Upper lobe of left lung (tissue), 6 donors: ENCODE measurements at regions not wholly inside any gene's neighbourhood (a gene's known extent, or its start where the extent isn't known, plus 50 kb on each side); places are given as distances from the start of the nearest gene placed in this dataset.

Experiments used
- ATAC-seq, 2 donors: fragments of 200-7000 bp; cut with Tn5 transposase; one replicate each; pipeline ENCODE4 v1.9.1; 2022; ENCODE audit warnings: mild to moderate bottlenecking in 2 of 2, moderate library complexity in 2 of 2; ENCODE audit not compliant: low FRiP score in 2 of 2
- DNase-seq, 2 donors: peaks; one replicate each; pipeline ENCODE4 v3.0.0-alpha.2; 2019 to 2020
- H3K27ac ChIP-seq, 4 donors: fragments of 200-600 bp; sonication (generic); one replicate each; pipeline ENCODE4 v1.5.1; 2016 to 2019
- H3K27me3 ChIP-seq, 4 donors: fragments of 200-600 bp; sonication (generic); one replicate each; pipeline ENCODE4 v1.5.1; 2017 to 2019
- H3K36me3 ChIP-seq, 4 donors: fragments of 200-600 bp; sonication (generic); one replicate each; pipeline ENCODE4 v1.5.1; 2016 to 2019
- H3K4me1 ChIP-seq, 4 donors: fragments of 200-600 bp; sonication (generic); one replicate each; pipeline ENCODE4 v1.5.1; 2018 to 2019
- H3K4me3 ChIP-seq, 4 donors: fragments of 200-600 bp; sonication (generic); one replicate each; pipeline ENCODE4 v1.5.1; 2017 to 2019; ENCODE audit warnings: mild to moderate bottlenecking in 2 of 4, moderate library complexity in 1 of 4
- H3K9me3 ChIP-seq, 4 donors: fragments of 200-600 bp; sonication (generic); one replicate each; pipeline ENCODE4 v1.5.1; 2018 to 2019
- EP300 ChIP-seq, 4 donors: sonication (generic); formaldehyde crosslinking; IDR thresholded peaks; one replicate each; pipeline ENCODE4 v1.5.1; 2017; ENCODE audit warnings: antibody characterized with exemption in 4 of 4, control low read depth in 2 of 4
- POLR2A ChIP-seq, 4 donors: fragments of 450-650 bp; IDR thresholded peaks; one replicate each; pipeline ENCODE4 v1.5.1; 2016 to 2017; ENCODE audit warnings: antibody characterized with exemption in 4 of 4, mild to moderate bottlenecking in 2 of 4
- POLR2AphosphoS5 ChIP-seq, 2 donors: sonication (generic); formaldehyde crosslinking; IDR thresholded peaks; one replicate each; pipeline ENCODE4 v1.5.1; 2017; ENCODE audit warnings: antibody characterized with exemption in 2 of 2
- WGBS, 2 donors: methylation state at CpG; one replicate each; pipeline ENCODE4 v1.1.5; 2017 to 2018; 5-methylcytosine and 5-hydroxymethylcytosine counted together
- TF ChIP-seq, protein P1 (sequence below), 6 experiments: fragments of 450-650 bp in 4 of 6; fragments of 200-600 bp in 2 of 6; sonication (generic) in 2 of 6; IDR thresholded peaks; one replicate each; pipeline ENCODE4 v1.5.1; 2016 to 2019; ENCODE audit warnings: antibody characterized with exemption in 6 of 6
- donor health status: DM: no; HTN: no; CAD: no; lungs with moderate emphysema.
- donor health status: DM: no; HTN: yes; CAD: no; lungs with severe emphysema.

DNA sequence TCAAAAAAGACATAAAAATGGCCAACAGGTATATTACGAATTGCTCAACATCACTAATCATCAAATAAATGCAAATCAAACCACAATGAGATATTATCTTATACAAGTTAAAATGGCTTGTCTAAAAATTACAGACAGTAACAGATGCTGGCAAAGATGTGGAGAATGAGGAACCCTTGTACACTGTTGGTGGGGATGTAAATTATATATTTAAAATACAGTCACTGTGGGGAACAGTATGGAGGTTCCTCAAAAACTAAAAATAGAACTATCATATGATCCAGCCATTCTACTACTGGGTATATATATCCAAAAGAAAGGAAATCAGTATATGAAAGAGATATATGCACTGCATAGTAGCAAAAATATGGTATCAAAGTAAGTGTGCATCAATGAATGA lies 1037.2 kb upstream of the B3GALT2 start:
- WGBS, 2 donors: 79 to 82% methylated on average over 1 of the region's 1 CpG
- Histone ChIP-seq H3K36me3 (no peaks in the 10 kb centered on the region), H3K27me3 (no peaks in the 10 kb centered on the region), H3K4me3 (no peak overlapping the region), H3K9me3 (no peaks in the 10 kb centered on the region), H3K4me1 (no peaks in the 10 kb centered on the region), H3K27ac (no peak overlapping the region)
- ATAC-seq: no peak
- DNase-seq: no peak
- TF ChIP-seq POLR2AphosphoS5 (IDR thresholded peaks at IDR 0.05): no peak
- no peak for TF ChIP-seq POLR2A (IDR thresholded peaks at IDR 0.05)
- TF ChIP-seq, protein P1, sequence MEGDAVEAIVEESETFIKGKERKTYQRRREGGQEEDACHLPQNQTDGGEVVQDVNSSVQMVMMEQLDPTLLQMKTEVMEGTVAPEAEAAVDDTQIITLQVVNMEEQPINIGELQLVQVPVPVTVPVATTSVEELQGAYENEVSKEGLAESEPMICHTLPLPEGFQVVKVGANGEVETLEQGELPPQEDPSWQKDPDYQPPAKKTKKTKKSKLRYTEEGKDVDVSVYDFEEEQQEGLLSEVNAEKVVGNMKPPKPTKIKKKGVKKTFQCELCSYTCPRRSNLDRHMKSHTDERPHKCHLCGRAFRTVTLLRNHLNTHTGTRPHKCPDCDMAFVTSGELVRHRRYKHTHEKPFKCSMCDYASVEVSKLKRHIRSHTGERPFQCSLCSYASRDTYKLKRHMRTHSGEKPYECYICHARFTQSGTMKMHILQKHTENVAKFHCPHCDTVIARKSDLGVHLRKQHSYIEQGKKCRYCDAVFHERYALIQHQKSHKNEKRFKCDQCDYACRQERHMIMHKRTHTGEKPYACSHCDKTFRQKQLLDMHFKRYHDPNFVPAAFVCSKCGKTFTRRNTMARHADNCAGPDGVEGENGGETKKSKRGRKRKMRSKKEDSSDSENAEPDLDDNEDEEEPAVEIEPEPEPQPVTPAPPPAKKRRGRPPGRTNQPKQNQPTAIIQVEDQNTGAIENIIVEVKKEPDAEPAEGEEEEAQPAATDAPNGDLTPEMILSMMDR (IDR thresholded peaks at IDR 0.05): no peak

DNA sequence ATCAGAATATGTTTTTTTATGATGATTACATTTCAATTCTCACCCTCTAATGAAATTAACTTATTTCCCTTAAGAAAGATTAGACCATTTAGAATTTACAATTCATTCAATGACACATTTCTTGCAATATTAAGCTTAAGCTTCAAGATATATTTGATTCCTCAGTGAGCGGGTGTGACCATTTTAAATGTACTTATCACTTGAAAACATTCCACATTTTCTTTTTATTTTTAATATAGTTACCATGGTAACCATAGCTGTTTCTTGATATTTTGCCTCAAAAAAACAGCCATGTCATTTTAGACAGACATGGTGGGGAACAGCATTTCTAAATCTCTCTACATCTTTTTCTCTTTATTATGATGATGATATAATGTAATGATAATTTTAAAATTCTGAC lies 1029.0 kb upstream of the B3GALT2 start:
- no peaks in the 10 kb centered on the region for H3K4me1 ChIP-seq

DNA sequence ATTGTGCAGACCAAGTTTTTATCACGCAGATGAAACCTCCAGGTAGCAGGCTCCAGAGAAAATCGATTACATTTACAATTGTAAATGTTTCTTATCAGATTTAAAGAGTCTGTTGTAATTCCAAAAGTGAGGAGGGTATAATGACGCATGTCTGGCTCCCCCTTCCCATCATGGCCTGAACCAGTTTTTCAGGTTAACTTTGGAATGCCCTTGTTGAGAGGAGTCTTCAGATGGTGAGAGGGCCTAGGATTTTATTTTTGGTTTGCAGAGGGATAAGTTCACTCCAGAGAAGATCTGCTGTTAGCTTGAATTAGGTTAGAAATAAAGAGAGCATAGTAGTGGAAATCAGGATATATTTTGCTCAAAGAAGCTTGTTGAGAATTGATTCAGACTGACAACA lies 1028.3 kb upstream of the B3GALT2 start:
- no peak overlapping the region for H3K4me3 ChIP-seq
- TF ChIP-seq EP300 (IDR thresholded peaks at IDR 0.05) (peak in 1 of 4 donors; percentile 3), POLR2AphosphoS5 (IDR thresholded peaks at IDR 0.05) (no peak)
- TF ChIP-seq, protein P1 (IDR thresholded peaks at IDR 0.05): no peak
- H3K27ac ChIP-seq: no peak overlapping the region
- no peaks in the 10 kb centered on the region for H3K9me3 ChIP-seq
- no peak for DNase-seq
- no peak for ATAC-seq
- WGBS, 2 donors: 61 to 77% methylated on average over 3 of the region's 3 CpGs
- no peaks in the 10 kb centered on the region for H3K27me3 ChIP-seq
- no peaks in the 10 kb centered on the region for H3K36me3 ChIP-seq
- no peaks in the 10 kb centered on the region for H3K4me1 ChIP-seq

More for the DNA sequence above, 1029.0 kb upstream of the B3GALT2 start:
- WGBS, 2 donors: 85 to 98% methylated on average over 1 of the region's 1 CpG
- H3K27ac ChIP-seq: no peak overlapping the region
- TF ChIP-seq POLR2AphosphoS5 (IDR thresholded peaks at IDR 0.05) (no peak), EP300 (IDR thresholded peaks at IDR 0.05) (no peak), POLR2A (IDR thresholded peaks at IDR 0.05) (no peak)
- TF ChIP-seq, protein P1 (IDR thresholded peaks at IDR 0.05): no peak
- H3K9me3 ChIP-seq: no peaks in the 10 kb centered on the region
- H3K4me3 ChIP-seq: no peak overlapping the region
- DNase-seq (no peak), ATAC-seq (no peak)
- H3K36me3 ChIP-seq: no peaks in the 10 kb centered on the region
- no peaks in the 10 kb centered on the region for H3K27me3 ChIP-seq

DNA sequence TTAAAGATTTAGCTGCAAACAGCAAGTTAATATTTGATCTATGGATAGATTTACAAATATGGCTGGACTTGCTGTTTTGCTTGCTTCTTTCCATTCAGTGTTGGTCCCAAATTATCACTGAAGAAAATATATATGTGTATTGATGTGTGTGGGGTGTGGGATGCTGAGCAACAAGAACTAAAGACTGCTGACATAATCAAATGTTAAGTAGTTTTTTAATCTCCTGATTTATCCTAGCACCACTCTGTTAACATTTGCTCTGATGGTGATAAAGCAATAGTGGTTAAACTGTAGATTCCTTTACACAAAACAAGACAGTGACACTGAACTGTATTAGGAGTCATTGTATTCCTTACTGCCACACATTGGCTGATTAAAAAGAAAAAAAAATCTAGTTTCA lies 1023.5 kb upstream of the B3GALT2 start:
- H3K4me1 ChIP-seq: no peaks in the 10 kb centered on the region
- DNase-seq (no peak), ATAC-seq (no peak)
- H3K27me3 ChIP-seq: no peaks in the 10 kb centered on the region
- TF ChIP-seq EP300 (IDR thresholded peaks at IDR 0.05): no peak
- TF ChIP-seq, protein P1 (IDR thresholded peaks at IDR 0.05): no peak
- no peak for TF ChIP-seq POLR2AphosphoS5 (IDR thresholded peaks at IDR 0.05)
- no peak for TF ChIP-seq POLR2A (IDR thresholded peaks at IDR 0.05)
- no peak overlapping the region for H3K27ac ChIP-seq
- no peak overlapping the region for H3K4me3 ChIP-seq
- H3K36me3 ChIP-seq: no peaks in the 10 kb centered on the region
- H3K9me3 ChIP-seq: no peaks in the 10 kb centered on the region

DNA sequence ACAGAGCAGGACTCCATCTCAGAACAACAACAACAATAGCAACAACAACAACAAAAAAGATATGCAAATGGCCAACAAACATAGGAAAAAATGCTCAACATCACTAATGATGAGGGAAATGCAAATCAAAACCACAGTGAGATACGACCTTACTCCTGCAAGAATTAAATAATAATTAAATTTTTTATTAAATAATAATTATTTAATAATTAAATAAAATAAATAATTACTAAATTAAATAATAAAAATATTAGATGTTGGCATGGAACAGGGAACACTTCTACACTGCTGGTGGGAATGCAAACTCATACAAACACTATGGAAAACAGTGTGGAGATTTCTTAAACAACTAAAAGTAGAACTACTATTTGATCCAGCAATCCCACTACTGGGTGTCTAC lies 1022.3 kb upstream of the B3GALT2 start:
- 71 to 89% methylated on average over 1 of the region's 1 CpG for WGBS, 2 donors
- ATAC-seq (no peak), DNase-seq (no peak)
- H3K4me3 ChIP-seq: no peak overlapping the region
- H3K4me1 ChIP-seq: no peaks in the 10 kb centered on the region
- no peaks in the 10 kb centered on the region for H3K36me3 ChIP-seq
- no peaks in the 10 kb centered on the region for H3K9me3 ChIP-seq
- no peaks in the 10 kb centered on the region for H3K27me3 ChIP-seq
- TF ChIP-seq, protein P1 (IDR thresholded peaks at IDR 0.05): no peak
- TF ChIP-seq POLR2A (IDR thresholded peaks at IDR 0.05) (no peak), EP300 (IDR thresholded peaks at IDR 0.05) (no peak), POLR2AphosphoS5 (IDR thresholded peaks at IDR 0.05) (no peak)
- H3K27ac ChIP-seq: no peak overlapping the region
